AG04449 (cell line): ENCODE measurements at regions not wholly inside any gene's neighbourhood (a gene's known extent, or its start where the extent isn't known, plus 50 kb on each side); places are given as distances from the start of the nearest gene placed in this dataset.

Experiments used
- CTCF ChIA-PET: fragments of 350-600 bp; formaldehyde crosslinking; extraction: SDS; loops from one replicate; lab custom pipeline; 2021; ENCODE audit warnings: antibody characterized with exemption; lab: Yijun Ruan, JAX
- POLR2A ChIA-PET: fragments of 400-600, 350-600 bp; formaldehyde crosslinking; extraction: SDS; loops from one replicate; lab custom pipeline; 2020; ENCODE audit warnings: antibody characterized with exemption, inconsistent platforms; lab: Yijun Ruan, JAX
- DNase-seq: peaks from one replicate; pipeline ENCODE4 v3.0.0-alpha.2; 2010; ENCODE audit warnings: low read depth, low spot score
- H3K4me3 ChIP-seq: 2 replicates; pipeline ENCODE4 v1.5.1; 2011; ENCODE audit warnings: low read depth, mild to moderate bottlenecking, control low read depth, low read length
- TF ChIP-seq, protein P1 (sequence below): IDR thresholded peaks from one replicate; pipeline ENCODE4 v1.5.1; 2011; ENCODE audit warnings: mild to moderate bottlenecking, moderate library complexity, low read length, control low read depth, inconsistent platforms; ENCODE audit not compliant: insufficient read depth; ENCODE audit errors: missing control alignments

- DNase-seq, result no peak
Observed at GRCh38 chr9:7947577-7947976, 148.0 kb upstream of the DMAC1 start.

DNA sequence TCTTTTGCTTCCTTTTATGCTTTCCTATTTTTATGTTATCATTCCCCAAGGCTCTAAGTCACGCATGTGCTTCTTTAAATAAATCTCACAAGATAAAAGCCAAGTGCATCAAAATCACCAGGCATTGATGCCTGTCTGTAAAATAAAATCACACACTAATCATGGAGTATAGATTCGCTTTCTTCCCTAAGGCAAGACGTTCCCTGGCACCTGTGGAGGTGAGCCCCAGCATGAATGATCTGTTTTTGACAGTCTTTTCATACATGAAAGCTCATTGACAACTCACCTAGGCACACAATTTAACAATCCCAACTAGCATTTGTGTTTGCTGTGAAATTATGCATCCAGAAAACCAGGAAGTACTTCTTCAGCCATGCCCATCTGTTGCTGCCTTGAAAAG, 146.9 kb upstream of the DMAC1 start:
- POLR2A ChIA-PET, result no interaction called here

More at GRCh38 chr9:7947577-7947976, 148.0 kb upstream of the DMAC1 start:
- ChIA-PET POLR2A (no interaction called here), CTCF (no interaction called here)
- no peak overlapping the region for H3K4me3 ChIP-seq
- TF ChIP-seq, protein P1, sequence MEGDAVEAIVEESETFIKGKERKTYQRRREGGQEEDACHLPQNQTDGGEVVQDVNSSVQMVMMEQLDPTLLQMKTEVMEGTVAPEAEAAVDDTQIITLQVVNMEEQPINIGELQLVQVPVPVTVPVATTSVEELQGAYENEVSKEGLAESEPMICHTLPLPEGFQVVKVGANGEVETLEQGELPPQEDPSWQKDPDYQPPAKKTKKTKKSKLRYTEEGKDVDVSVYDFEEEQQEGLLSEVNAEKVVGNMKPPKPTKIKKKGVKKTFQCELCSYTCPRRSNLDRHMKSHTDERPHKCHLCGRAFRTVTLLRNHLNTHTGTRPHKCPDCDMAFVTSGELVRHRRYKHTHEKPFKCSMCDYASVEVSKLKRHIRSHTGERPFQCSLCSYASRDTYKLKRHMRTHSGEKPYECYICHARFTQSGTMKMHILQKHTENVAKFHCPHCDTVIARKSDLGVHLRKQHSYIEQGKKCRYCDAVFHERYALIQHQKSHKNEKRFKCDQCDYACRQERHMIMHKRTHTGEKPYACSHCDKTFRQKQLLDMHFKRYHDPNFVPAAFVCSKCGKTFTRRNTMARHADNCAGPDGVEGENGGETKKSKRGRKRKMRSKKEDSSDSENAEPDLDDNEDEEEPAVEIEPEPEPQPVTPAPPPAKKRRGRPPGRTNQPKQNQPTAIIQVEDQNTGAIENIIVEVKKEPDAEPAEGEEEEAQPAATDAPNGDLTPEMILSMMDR, result no peak

DNA sequence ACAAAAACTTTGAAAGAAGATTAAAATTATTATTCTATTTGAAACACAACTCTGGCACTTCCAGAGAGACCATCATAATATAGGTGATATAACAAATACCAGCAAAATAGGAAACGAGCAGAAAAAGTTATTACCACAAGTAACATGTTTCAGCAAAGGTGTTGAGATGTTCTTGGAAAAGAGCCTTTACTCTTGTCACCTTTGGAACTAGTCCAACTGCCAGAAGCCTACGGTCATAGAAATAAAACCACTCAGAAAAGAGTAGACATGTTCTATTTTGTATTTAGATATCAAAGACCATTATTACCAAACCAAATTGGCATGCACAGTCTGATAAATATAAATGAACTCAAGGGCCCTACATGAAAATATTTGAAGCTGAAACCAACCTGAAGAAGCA, 145.0 kb upstream of the DMAC1 start:
- ChIA-PET CTCF (no interaction called here), POLR2A (no interaction called here)
- no peak overlapping the region for H3K4me3 ChIP-seq
- TF ChIP-seq, protein P1, result no peak
- DNase-seq, result no peak

More for the DNA sequence above, 146.9 kb upstream of the DMAC1 start:
- DNase-seq, result no peak
- TF ChIP-seq, protein P1, result no peak
- H3K4me3 ChIP-seq, result no peak overlapping the region
- CTCF ChIA-PET, result no interaction called here

- CTCF ChIA-PET, result no interaction called here
- H3K4me3 ChIP-seq, result no peak overlapping the region
- TF ChIP-seq, protein P1, result no peak
- no peak for DNase-seq
- POLR2A ChIA-PET, result no interaction called here
Observed at GRCh38 chr9:7937761-7938491, 138.3 kb upstream of the DMAC1 start.

DNA sequence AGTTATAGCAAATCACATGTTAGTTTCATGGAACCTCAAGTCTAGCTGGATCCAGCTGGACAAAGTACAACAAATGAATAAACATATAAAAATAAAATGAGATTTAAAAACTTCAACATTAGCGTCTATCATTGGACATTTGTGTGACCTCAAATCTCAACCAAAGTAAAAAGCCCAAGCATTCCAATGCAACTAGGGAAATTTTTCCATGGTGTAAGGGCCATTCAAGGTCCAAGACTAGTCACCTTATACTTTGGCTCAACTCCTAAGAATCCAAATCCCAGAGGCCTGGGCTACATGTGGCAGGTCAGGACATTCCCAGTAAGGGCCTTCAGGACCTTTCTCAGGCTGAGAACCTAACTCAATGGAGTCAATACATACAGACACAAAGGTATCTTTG, 137.4 kb upstream of the DMAC1 start:
- DNase-seq, result no peak
- POLR2A ChIA-PET, result no interaction called here
- TF ChIP-seq, protein P1, result no peak
- no peak overlapping the region for H3K4me3 ChIP-seq
- CTCF ChIA-PET, result no interaction called here

GRCh38 chr9:7936163-7936562, 136.6 kb upstream of the DMAC1 start:
- TF ChIP-seq, protein P1, result no peak
- no peak overlapping the region for H3K4me3 ChIP-seq
- POLR2A ChIA-PET, result no interaction called here
- CTCF ChIA-PET, result no interaction called here
- no peak for DNase-seq
